PFSK-1 (cell line): ENCODE measurements at regions not wholly inside any gene's neighbourhood (a gene's known extent, or its start where the extent isn't known, plus 50 kb on each side); places are given as distances from the start of the nearest gene placed in this dataset.

ENCODE experiments used
- FOXP2 ChIP-seq: optimal IDR thresholded peaks from 2 replicates; pipeline ENCODE3; 2011; ENCODE audit warnings: borderline replicate concordance, control low read depth, inconsistent platforms; ENCODE audit not compliant: insufficient read depth; ENCODE audit errors: extremely low read length, extremely low read depth
- POLR2AphosphoS5 ChIP-seq: IDR thresholded peaks from 2 replicates; pipeline ENCODE4 v1.6.1; 2012; ENCODE audit warnings: low read depth, mild to moderate bottlenecking, control low read depth, low read length, moderate library complexity
- SIN3A ChIP-seq: IDR thresholded peaks from 2 replicates; pipeline ENCODE4 v1.6.1; 2012; ENCODE audit warnings: mild to moderate bottlenecking, low read length, moderate library complexity, borderline replicate concordance; ENCODE audit not compliant: insufficient read depth
- TAF1 ChIP-seq: IDR thresholded peaks from 2 replicates; pipeline ENCODE4 v1.6.1; 2012; ENCODE audit warnings: low read length, control low read depth, borderline replicate concordance; ENCODE audit not compliant: insufficient read depth
- TF ChIP-seq, protein P1 (sequence below), 2 experiments: IDR thresholded peaks; 2 replicates each; pipeline versions ENCODE4 v1.6.1 to v1.8.0; 2011 to 2012; ENCODE audit warnings: low read depth in 2 of 2, low read length in 2 of 2, control low read depth in 1 of 2, inconsistent platforms in 1 of 2, mild to moderate bottlenecking in 1 of 2, moderate library complexity in 1 of 2; ENCODE audit not compliant: insufficient read depth in 1 of 2

DNA sequence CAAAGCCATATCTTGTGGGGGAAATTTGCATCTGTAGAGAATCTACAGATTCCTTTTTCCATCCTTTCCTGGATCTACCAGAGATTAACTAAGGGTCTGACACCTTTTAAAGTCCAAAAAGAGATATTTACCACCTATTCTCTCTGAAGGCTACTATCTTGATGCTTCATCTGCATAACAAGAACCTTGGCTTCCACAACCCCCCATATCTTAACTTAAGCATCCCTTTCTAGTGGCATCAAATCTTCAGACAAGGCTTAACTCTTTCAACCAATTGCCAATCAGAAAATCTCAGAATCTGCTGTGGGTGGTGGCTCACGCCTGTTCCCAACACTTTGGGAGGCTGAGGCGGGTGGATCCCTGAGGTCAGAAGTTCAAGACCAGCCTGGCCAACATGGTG lies 74.3 kb upstream of the FICD start:
- no peak for TF ChIP-seq TAF1
- no peak for TF ChIP-seq SIN3A
- TF ChIP-seq, protein P1, sequence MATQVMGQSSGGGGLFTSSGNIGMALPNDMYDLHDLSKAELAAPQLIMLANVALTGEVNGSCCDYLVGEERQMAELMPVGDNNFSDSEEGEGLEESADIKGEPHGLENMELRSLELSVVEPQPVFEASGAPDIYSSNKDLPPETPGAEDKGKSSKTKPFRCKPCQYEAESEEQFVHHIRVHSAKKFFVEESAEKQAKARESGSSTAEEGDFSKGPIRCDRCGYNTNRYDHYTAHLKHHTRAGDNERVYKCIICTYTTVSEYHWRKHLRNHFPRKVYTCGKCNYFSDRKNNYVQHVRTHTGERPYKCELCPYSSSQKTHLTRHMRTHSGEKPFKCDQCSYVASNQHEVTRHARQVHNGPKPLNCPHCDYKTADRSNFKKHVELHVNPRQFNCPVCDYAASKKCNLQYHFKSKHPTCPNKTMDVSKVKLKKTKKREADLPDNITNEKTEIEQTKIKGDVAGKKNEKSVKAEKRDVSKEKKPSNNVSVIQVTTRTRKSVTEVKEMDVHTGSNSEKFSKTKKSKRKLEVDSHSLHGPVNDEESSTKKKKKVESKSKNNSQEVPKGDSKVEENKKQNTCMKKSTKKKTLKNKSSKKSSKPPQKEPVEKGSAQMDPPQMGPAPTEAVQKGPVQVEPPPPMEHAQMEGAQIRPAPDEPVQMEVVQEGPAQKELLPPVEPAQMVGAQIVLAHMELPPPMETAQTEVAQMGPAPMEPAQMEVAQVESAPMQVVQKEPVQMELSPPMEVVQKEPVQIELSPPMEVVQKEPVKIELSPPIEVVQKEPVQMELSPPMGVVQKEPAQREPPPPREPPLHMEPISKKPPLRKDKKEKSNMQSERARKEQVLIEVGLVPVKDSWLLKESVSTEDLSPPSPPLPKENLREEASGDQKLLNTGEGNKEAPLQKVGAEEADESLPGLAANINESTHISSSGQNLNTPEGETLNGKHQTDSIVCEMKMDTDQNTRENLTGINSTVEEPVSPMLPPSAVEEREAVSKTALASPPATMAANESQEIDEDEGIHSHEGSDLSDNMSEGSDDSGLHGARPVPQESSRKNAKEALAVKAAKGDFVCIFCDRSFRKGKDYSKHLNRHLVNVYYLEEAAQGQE (IDR thresholded peaks at IDR 0.05; ENCODE audit: insufficient read depth in 1 of 2, low read depth in 2 of 2, low read length in 2 of 2) = no peak
- TF ChIP-seq FOXP2 = no peak
- no peak for TF ChIP-seq POLR2AphosphoS5

DNA sequence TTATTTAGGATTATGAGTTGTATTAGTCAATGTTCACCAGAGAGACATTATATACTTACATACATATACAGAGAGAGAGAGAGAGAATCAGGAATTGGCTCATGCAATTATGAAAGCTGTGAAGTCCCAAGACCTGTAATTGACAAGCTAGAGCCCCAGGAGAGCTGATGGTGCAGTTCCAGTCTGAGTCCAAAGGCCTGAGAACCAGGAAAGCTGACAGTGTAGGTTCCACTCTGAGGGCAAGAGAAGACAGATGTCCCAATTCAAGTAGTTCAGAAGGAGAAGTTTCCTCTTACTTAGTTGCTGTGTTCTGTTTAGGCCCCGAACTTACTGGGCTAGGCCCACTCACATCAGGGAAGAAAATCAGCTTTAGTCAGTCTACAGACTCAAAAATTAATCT lies 76.4 kb upstream of the FICD start:
- no peak for TF ChIP-seq TAF1
- TF ChIP-seq, protein P1 (IDR thresholded peaks at IDR 0.05; ENCODE audit: insufficient read depth in 1 of 2, low read depth in 2 of 2, low read length in 2 of 2) = no peak
- TF ChIP-seq POLR2AphosphoS5 = no peak
- TF ChIP-seq FOXP2 = no peak
- no peak for TF ChIP-seq SIN3A

DNA sequence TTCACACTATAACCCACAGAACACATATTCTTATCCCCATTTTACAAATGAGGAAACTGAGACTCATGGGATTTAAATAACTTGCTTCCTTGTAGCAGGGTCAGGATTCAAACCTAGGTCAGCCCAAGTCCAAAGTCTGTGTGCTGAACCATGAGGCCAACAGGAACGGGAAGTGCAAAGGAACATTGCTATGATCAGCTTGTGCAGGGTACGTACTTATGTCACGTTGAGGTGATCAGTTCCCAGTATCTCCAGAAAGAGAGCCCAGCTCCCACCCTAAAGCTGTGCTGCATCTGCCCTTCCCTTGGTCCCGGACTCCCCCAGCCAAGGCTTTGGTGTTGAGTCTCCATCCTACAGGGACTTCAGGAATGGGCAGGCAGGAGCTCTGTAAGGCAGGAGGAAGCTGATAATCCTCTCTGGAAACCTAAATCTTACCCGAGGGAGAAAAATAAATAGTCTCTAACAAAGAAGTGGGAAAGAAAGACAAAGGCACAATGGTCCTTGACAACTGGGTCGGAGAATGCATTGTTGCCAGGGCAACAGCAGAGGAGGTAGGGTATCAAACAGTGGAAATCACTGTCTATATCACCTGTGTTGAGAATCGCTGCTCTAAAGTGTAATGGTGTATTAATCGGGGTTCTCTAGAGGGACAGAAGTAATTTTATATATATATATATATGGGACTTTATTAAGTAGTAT lies 82.5 kb upstream of the FICD start:
- TF ChIP-seq, protein P1 (IDR thresholded peaks at IDR 0.05; ENCODE audit: insufficient read depth in 1 of 2, low read depth in 2 of 2, low read length in 2 of 2) = no peak
- TF ChIP-seq TAF1 (no peak), SIN3A (no peak), FOXP2 (no peak), POLR2AphosphoS5 (no peak)

DNA sequence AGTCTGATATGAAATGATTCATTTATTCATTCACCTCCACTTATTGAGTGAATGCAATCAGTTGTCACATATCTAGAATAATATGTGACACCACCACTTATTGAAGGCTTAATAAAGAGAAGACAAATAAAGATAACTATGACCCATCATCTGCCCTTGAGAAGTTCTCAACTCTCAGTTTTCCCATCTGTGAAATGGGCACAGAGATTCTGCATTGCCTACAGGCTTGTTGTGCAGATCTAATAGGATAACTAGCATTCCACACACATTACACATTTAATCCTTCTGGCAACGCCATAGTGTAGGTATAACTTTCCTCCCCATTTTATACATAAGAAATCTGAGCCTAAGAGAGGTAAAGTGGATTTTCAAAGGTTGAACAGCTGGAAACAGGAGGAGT lies 84.2 kb upstream of the FICD start:
- TF ChIP-seq SIN3A = no peak
- no peak for TF ChIP-seq TAF1
- TF ChIP-seq, protein P1 (IDR thresholded peaks at IDR 0.05; ENCODE audit: insufficient read depth in 1 of 2, low read depth in 2 of 2, low read length in 2 of 2) = no peak
- no peak for TF ChIP-seq POLR2AphosphoS5
- TF ChIP-seq FOXP2 = no peak

DNA sequence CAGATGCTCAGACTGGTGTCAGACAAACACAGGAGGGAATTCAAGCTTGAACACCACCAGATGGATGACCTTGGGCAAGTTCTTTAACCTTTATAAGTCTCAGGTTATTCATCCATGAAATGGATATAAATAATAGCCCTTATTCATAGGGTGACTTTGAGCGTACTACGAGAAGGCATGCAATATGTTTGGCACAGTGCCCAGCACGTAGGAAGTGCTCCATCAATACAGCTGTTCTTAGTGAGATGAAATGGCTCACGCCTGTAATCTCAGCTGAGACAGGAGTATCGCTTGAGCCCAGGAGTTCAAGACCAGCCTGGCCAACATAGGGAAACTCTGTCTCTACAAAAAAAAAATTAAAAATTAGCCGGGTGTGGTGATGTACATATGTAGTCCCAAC lies 84.8 kb upstream of the FICD start:
- TF ChIP-seq TAF1 (no peak), SIN3A (no peak), POLR2AphosphoS5 (no peak), FOXP2 (no peak)
- TF ChIP-seq, protein P1 (IDR thresholded peaks at IDR 0.05; ENCODE audit: insufficient read depth in 1 of 2, low read depth in 2 of 2, low read length in 2 of 2) = no peak
